Kidney epithelial cell (primary cell): ENCODE measurements at regions not wholly inside any gene's neighbourhood (a gene's known extent, or its start where the extent isn't known, plus 50 kb on each side); places are given as distances from the start of the nearest gene placed in this dataset.

Experiments
- DNase-seq: peaks from one replicate; pipeline ENCODE4 v3.0.0-alpha.2; 2010; ENCODE audit warnings: low read depth
- H3K27me3 ChIP-seq: 2 replicates; pipeline ENCODE4 v1.6.0; 2011; ENCODE audit warnings: low read length; ENCODE audit not compliant: control insufficient read depth, insufficient read depth
- H3K36me3 ChIP-seq: 2 replicates; pipeline ENCODE4 v1.5.1; 2011; ENCODE audit warnings: low read length; ENCODE audit not compliant: control insufficient read depth, insufficient read depth
- H3K4me3 ChIP-seq: 2 replicates; pipeline ENCODE4 v1.5.1; 2011; ENCODE audit warnings: low read depth, mild to moderate bottlenecking, control low read depth, low read length
- TF ChIP-seq, protein P1 (sequence below): IDR thresholded peaks from 2 replicates; pipeline ENCODE4 v1.5.1; 2011; ENCODE audit warnings: mild to moderate bottlenecking, moderate library complexity, low read length, control low read depth, inconsistent platforms; ENCODE audit not compliant: insufficient read depth, poor library complexity, severe bottlenecking

DNA sequence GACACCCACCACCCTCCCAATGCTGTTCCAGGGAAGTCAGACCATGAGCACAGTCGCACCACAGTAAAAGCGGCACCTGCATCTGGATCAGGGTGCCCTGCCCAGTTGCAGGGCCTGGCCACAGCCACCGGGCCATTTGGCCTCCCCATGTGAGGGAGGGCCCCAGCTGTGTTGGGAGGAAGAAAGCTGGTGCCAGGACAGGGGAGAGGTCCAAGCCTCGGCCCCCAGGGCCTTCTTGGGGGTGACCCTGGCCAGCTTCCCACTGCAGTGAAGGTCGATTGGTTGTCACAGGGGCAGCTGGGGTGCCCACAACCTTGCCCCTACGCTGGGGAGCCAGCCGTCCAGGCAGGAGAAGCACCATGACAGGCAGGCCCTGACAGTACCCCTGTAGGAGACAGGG is 183.2 kb upstream of the RAB6C start:
- no peak for DNase-seq
- Histone ChIP-seq H3K27me3 (no peaks in the 10 kb centered on the region), H3K36me3 (no peaks in the 10 kb centered on the region), H3K4me3 (no peak overlapping the region)
- TF ChIP-seq, protein P1, sequence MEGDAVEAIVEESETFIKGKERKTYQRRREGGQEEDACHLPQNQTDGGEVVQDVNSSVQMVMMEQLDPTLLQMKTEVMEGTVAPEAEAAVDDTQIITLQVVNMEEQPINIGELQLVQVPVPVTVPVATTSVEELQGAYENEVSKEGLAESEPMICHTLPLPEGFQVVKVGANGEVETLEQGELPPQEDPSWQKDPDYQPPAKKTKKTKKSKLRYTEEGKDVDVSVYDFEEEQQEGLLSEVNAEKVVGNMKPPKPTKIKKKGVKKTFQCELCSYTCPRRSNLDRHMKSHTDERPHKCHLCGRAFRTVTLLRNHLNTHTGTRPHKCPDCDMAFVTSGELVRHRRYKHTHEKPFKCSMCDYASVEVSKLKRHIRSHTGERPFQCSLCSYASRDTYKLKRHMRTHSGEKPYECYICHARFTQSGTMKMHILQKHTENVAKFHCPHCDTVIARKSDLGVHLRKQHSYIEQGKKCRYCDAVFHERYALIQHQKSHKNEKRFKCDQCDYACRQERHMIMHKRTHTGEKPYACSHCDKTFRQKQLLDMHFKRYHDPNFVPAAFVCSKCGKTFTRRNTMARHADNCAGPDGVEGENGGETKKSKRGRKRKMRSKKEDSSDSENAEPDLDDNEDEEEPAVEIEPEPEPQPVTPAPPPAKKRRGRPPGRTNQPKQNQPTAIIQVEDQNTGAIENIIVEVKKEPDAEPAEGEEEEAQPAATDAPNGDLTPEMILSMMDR, result no peak

DNA sequence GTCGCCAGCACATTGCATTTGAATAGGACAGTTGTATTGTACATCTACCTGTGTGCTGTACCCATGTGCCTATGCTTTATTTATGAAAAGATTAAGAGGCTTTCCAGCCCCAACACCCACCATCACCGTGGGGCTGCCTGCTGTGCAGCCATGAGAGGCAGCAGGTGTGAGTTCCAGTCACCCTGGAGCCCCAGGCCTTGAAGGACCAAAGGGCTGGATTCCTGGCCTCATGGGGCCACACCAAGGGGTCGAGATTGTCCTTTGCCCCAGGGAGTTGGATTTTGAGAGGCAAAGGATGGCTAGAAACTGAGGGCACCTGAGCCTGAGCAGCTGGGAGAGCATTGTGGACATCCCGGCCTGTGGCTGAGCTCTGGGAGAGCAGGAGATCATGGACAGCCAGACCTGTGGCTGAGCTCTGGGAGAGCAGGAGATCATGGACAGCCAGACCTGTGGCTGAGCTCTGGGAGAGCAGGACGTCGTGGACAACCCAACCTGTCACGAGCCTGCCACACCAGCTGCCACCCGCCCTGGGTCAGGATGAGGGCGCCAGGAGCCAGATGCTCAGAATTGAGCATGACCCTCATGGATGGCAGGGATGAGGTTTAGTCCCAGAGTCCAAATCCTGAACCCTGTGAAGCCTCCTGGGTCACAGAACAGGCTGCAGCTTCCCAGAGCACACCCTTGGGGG is 182.5 kb upstream of the RAB6C start:
- no peaks in the 10 kb centered on the region for H3K27me3 ChIP-seq
- no peak for DNase-seq
- no peak overlapping the region for H3K4me3 ChIP-seq
- no peaks in the 10 kb centered on the region for H3K36me3 ChIP-seq
- TF ChIP-seq, protein P1, result no peak

GRCh38 chr2:129797489-129798300 is 181.8 kb upstream of the RAB6C start:
- Histone ChIP-seq H3K27me3 (no peaks in the 10 kb centered on the region), H3K4me3 (no peak overlapping the region), H3K36me3 (no peaks in the 10 kb centered on the region)
- no peak for DNase-seq
- TF ChIP-seq, protein P1, result no peak

DNA sequence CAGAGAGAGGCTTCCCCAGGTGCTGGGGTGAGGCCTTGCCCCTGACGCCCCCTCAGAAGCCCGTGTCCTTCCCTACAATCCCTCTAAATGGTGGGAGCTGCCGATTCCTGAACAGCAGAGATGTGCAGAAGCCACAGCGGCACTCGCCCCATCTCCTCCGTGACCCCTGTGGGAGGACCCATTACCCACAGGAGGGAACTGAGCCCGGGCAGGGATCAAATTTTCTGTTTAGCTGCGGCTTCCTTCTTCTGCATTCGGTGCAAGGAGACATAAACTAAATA is 181.2 kb upstream of the RAB6C start:
- DNase-seq, result no peak
- Histone ChIP-seq H3K36me3 (no peaks in the 10 kb centered on the region), H3K4me3 (no peak overlapping the region), H3K27me3 (no peaks in the 10 kb centered on the region)
- TF ChIP-seq, protein P1, result no peak

DNA sequence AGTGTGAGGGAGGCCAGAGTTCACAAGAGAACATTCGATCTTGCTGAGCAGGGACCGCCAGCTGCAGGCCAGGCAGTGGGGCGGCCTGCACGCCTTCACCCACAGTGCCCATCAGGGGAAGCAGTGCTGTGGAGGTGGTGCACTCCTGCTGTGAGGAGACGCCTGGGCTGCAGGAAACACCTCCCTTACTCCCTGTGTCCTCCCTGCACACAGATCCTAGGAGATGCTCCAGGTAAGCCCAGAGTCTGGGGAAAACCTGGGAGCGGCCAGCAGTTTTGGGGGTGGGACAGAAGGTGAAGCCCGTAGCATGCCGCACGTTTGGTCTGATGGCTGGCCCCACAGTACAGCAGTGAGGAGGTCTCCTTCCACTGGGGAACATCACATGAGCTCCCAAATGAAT is 180.8 kb upstream of the RAB6C start:
- TF ChIP-seq, protein P1, result no peak

More for the DNA sequence above, 180.8 kb upstream of the RAB6C start:
- no peak for DNase-seq
- Histone ChIP-seq H3K4me3 (no peak overlapping the region), H3K27me3 (no peaks in the 10 kb centered on the region), H3K36me3 (no peaks in the 10 kb centered on the region)
